ENCODE measurements at regions not wholly inside any gene's neighbourhood (a gene's known extent, or its start where the extent isn't known, plus 50 kb on each side); places are given as distances from the start of the nearest gene placed in this dataset.

DNA sequence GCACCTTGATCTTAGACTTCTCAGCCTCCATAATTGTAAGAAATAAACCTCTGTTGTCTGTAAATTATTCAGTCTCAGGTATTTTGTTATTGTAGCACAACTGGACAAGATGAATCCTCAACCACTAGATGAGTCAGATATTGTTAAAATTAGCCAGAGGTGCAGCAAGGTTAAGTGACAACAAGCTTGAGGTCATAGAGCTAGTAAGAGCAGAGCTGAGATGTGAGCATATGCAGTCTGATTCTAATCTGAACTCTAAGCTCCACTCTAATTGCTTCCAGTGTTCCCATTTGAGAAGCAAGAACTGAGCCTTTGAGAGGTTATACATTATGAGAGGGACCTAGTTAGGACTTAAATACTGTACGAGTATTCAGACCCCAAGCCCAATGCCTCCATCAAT, 93.1 kb downstream of the FZD1 start:
- no peak for TF ChIP-seq YY1 (IDR thresholded peaks at IDR 0.05; ENCODE audit: insufficient read depth, insufficient read length)
- TF ChIP-seq ZNF274 (IDR thresholded peaks at IDR 0.05; ENCODE audit: low read depth, low read length): no peak
- no peak for TF ChIP-seq SUZ12 (IDR thresholded peaks at IDR 0.05; ENCODE audit: extremely low read depth, insufficient read depth, insufficient read length)
